NB4 (cell line): ENCODE measurements at regions not wholly inside any gene's neighbourhood (a gene's known extent, or its start where the extent isn't known, plus 50 kb on each side); places are given as distances from the start of the nearest gene placed in this dataset.

Experiments
- CTCF ChIP-seq: IDR thresholded peaks from one replicate; pipeline ENCODE4 v1.5.1; 2012; ENCODE audit warnings: low read depth, low read length
- MAX ChIP-seq: IDR thresholded peaks from 2 replicates; pipeline ENCODE4 v1.6.1; 2011; ENCODE audit warnings: low read depth, low read length
- POLR2A ChIP-seq: IDR thresholded peaks from 2 replicates; pipeline ENCODE4 v1.6.1; 2011; ENCODE audit warnings: mild to moderate bottlenecking; ENCODE audit not compliant: insufficient read length; ENCODE audit errors: extremely low read depth

GRCh38 chr2:120662746-120663145 is 72.9 kb upstream of the GLI2 start:
- TF ChIP-seq CTCF (no peak), POLR2A (no peak), MAX (no peak)
